ENCODE measurements at regions not wholly inside any gene's neighbourhood (a gene's known extent, or its start where the extent isn't known, plus 50 kb on each side); places are given as distances from the start of the nearest gene placed in this dataset.

- Mint-ChIP-seq H3K36me3 (ENCODE audit: insufficient read depth in 1 of 3, low read depth in 3 of 3) (peaks cover 5 to 6% (median 6%) of the 10 kb centered on the region in 3 experiments; a peak in 4 of 7 replicates), H3K4me1 (no peaks in the 10 kb centered on the region), H3K9me3 (peaks cover 6 to 13% of the 10 kb centered on the region in 2 experiments; a peak in 4 of 5 replicates), H3K27ac (peak overlapping the region in 1 of 3 experiments; percentile 44; a peak in 1 of 7 replicates), H3K4me3 (no peak overlapping the region), H3K27me3 (ENCODE audit: low read depth) (no peaks in the 10 kb centered on the region; the same call in 1 of the 2 replicates)
- no peaks in the 10 kb centered on the region for H3K9me3 ChIP-seq (ENCODE audit: control insufficient read depth, low read depth, low read length)
- no peak overlapping the region for H2AFZ ChIP-seq (ENCODE audit: low read length)
- H3K23ac ChIP-seq (ENCODE audit: insufficient read length, low read depth, low read length): no peak overlapping the region
- H3K23me2 ChIP-seq (ENCODE audit: insufficient read length, low read depth, low read length, poor library complexity, severe bottlenecking): no peaks in the 10 kb centered on the region
- no peak overlapping the region for H3K56ac ChIP-seq (ENCODE audit: insufficient read length, low read depth, low read length)
- H4K8ac ChIP-seq (replicated peaks; ENCODE audit: insufficient read length, low read depth, low read length): no peak overlapping the region
- H3T11ph ChIP-seq (ENCODE audit: low read length): no peak overlapping the region
- no peak overlapping the region for H3K18ac ChIP-seq (ENCODE audit: insufficient read length, low read depth, low read length)
- no peak overlapping the region for H2BK15ac ChIP-seq (ENCODE audit: low read depth, low read length)
- no peak overlapping the region for H2BK120ac ChIP-seq (ENCODE audit: low read depth, low read length, poor library complexity, severe bottlenecking)
- H4K91ac ChIP-seq (ENCODE audit: insufficient read length, low read depth, low read length): no peak overlapping the region
- no peak overlapping the region for H3K9ac ChIP-seq (ENCODE audit: extremely low read depth, insufficient read length, low read length)
- H3K27me3 ChIP-seq (ENCODE audit: insufficient read depth, low read length): no peaks in the 10 kb centered on the region
- no peak for DNase-seq
- no peak overlapping the region for H3K14ac ChIP-seq (ENCODE audit: insufficient read depth, low read length)
- no peaks in the 10 kb centered on the region for H3K4me1 ChIP-seq (ENCODE audit: insufficient read depth, low read length)
- no peak overlapping the region for H2AK5ac ChIP-seq (ENCODE audit: insufficient read length, low read length)
- no peak overlapping the region for H4K5ac ChIP-seq (ENCODE audit: insufficient read length, low read depth, low read length)
- no peaks in the 10 kb centered on the region for H4K20me1 ChIP-seq (ENCODE audit: control insufficient read depth, insufficient read depth, insufficient read length)
- no peak for TF ChIP-seq CTCF (conservative IDR thresholded peaks at IDR 0.05)
- no peaks in the 10 kb centered on the region for H3K79me1 ChIP-seq (ENCODE audit: insufficient read depth, low read depth, low read length, poor library complexity, severe bottlenecking)
- no peak overlapping the region for H2BK5ac ChIP-seq (ENCODE audit: insufficient read length, low read length)
- H2BK20ac ChIP-seq (ENCODE audit: low read depth, low read length, poor library complexity, severe bottlenecking): no peak overlapping the region
- H2BK12ac ChIP-seq (ENCODE audit: insufficient read length, low read depth, low read length): no peak overlapping the region
- WGBS (ENCODE audit: extremely low coverage, insufficient read length, low lambda C conversion rate): no CpG with 5 or more reads among the region's 42 CpGs
- H3K4me2 ChIP-seq (ENCODE audit: insufficient read depth, insufficient read length, low read length): no peak overlapping the region
- no peak overlapping the region for H3K27ac ChIP-seq (ENCODE audit: insufficient read length, low read depth, low read length)
- no peaks in the 10 kb centered on the region for H3K79me2 ChIP-seq (ENCODE audit: insufficient read depth, low read length)
- H3K4ac ChIP-seq (ENCODE audit: low read depth, low read length): no peak overlapping the region
Observed at GRCh38 chr12:74170645-74171477, 366.8 kb upstream of the ATXN7L3B start.

Measured in H9 (cell line).